ENCODE measurements at regions not wholly inside any gene's neighbourhood (a gene's known extent, or its start where the extent isn't known, plus 50 kb on each side); places are given as distances from the start of the nearest gene placed in this dataset.

DNA sequence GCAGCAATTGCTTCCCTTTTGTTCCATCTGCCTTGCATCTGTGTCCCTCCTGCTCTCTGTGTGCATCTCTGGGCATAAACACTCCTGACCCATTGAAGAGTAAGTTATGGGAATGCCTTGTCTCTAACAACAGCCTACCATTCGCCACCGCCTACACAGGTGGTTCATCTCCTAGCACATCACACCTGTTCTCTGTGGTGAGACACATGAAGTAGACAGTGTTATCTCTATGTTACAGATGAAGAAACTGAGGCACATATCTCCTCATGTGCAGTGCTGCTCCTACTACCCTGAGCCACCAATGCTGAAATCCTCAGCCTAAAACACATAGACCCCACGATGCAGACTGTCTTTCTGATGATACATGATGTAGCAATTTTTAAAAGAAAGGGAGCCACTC lies 77.6 kb downstream of the PITPNM2 start:
- Histone ChIP-seq H3F3A (ENCODE audit: low read length, unreplicated experiment) (no peaks in the 10 kb centered on the region), H2AFZ (ENCODE audit: low read length) (no peak overlapping the region), H3K27ac (ENCODE audit: low read length) (no peak overlapping the region), H3K4me2 (ENCODE audit: low read length) (no peak overlapping the region), H3K9ac (ENCODE audit: low read length) (no peak overlapping the region), H4K20me1 (ENCODE audit: low read length) (no peaks in the 10 kb centered on the region), H3K9me2 (replicated peaks; ENCODE audit: low read length) (no peaks in the 10 kb centered on the region), H3K36me3 (ENCODE audit: low read depth, low read length) (no peaks in the 10 kb centered on the region), H3K79me2 (ENCODE audit: low read length) (no peaks in the 10 kb centered on the region), H3K27me3 (ENCODE audit: low read length) (no peaks in the 10 kb centered on the region), H3K4me1 (ENCODE audit: insufficient read depth, low read length) (peaks cover 28% of the 10 kb centered on the region), H3K4me3 (ENCODE audit: low read length) (no peak overlapping the region), H3K9me3 (ENCODE audit: low read length) (no peaks in the 10 kb centered on the region)
- ATAC-seq (no peak), DNase-seq (no peak)
- ChIA-PET POLR2A (ENCODE audit: unreplicated experiment) (no interaction called here), CTCF (no interaction called here)
- no TSS peak for BruUV-seq (replicated peaks)
- TF ChIP-seq, protein P1, sequence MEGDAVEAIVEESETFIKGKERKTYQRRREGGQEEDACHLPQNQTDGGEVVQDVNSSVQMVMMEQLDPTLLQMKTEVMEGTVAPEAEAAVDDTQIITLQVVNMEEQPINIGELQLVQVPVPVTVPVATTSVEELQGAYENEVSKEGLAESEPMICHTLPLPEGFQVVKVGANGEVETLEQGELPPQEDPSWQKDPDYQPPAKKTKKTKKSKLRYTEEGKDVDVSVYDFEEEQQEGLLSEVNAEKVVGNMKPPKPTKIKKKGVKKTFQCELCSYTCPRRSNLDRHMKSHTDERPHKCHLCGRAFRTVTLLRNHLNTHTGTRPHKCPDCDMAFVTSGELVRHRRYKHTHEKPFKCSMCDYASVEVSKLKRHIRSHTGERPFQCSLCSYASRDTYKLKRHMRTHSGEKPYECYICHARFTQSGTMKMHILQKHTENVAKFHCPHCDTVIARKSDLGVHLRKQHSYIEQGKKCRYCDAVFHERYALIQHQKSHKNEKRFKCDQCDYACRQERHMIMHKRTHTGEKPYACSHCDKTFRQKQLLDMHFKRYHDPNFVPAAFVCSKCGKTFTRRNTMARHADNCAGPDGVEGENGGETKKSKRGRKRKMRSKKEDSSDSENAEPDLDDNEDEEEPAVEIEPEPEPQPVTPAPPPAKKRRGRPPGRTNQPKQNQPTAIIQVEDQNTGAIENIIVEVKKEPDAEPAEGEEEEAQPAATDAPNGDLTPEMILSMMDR (conservative IDR thresholded peaks at IDR 0.05; ENCODE audit: low read depth, low read length), result no peak
- TF ChIP-seq EZH2phosphoT487 (IDR thresholded peaks at IDR 0.05; ENCODE audit: borderline replicate concordance, low read length) (no peak), EZH2 (IDR thresholded peaks at IDR 0.05; ENCODE audit: low read length, unreplicated experiment) (no peak)
- intact Hi-C loops (cut with micrococcal nuclease), result no loop called here

DNA sequence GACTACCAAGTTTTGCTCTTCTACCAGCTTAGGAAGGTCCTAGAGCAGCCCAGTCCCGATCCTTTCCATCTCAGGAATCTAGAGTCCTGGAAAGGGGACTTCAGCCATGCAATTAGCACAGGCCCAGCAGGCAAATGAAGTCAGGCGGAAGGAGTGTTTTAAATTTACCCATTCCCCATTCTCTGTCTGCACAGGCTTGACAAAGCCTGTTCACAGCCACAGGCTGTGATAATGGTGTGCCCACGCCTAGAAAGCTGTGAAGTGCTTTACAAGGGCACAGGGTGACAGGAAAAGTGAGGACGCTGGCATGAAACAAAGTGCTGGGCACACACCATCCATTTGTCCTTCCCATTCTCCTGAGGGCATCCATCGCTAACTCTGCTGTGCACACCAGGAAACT lies 79.0 kb downstream of the PITPNM2 start:
- intact Hi-C loops (cut with micrococcal nuclease), result no loop called here

DNA sequence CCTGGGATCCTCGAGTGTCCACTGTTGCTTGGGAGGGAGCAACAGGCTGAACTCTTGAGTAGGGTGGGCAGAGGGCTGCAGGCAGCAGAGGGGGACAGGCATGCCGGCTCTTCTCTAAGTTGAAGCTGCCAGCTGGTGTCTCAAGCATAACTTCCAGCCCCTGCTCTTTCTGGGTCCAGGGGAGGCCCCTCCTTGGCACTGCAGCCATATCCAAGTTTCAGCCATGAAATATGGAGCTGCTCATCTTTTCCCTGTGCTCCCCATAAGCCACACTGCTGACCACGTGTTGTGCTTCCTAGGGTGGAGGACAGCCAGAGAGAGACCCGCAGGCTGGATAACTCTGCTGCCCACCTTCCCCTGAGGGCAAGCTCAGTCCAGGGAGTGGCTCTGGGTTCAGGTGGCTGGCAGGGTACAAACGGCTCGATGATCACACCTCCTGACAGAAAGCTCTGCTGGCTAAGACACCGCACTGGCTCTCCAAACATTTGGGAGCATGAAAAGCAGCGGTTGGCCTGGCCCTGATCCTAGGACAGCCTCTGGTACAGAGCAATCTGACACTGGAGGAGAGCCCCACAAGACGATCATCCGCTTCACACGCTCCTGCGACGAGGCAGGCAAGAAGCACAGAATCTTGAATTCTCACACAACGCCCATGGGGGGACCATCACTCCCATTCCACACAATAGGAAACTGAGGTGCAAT lies 79.6 kb downstream of the PITPNM2 start:
- H3K79me2 ChIP-seq (ENCODE audit: low read length), result no peaks in the 10 kb centered on the region
- BruUV-seq (replicated peaks), result no TSS peak
- H3K27me3 ChIP-seq (ENCODE audit: low read length), result no peaks in the 10 kb centered on the region
- H2AFZ ChIP-seq (ENCODE audit: low read length), result no peak overlapping the region
- no peaks in the 10 kb centered on the region for H3F3A ChIP-seq (ENCODE audit: low read length, unreplicated experiment)
- CTCF ChIA-PET, result no interaction called here
- peaks cover 21% of the 10 kb centered on the region for H3K4me1 ChIP-seq (ENCODE audit: insufficient read depth, low read length)
- TF ChIP-seq, protein P1 (conservative IDR thresholded peaks at IDR 0.05; ENCODE audit: low read depth, low read length), result no peak
- TF ChIP-seq EZH2phosphoT487 (IDR thresholded peaks at IDR 0.05; ENCODE audit: borderline replicate concordance, low read length) (no peak), EZH2 (IDR thresholded peaks at IDR 0.05; ENCODE audit: low read length, unreplicated experiment) (no peak)
- H3K9ac ChIP-seq (ENCODE audit: low read length), result no peak overlapping the region
- no peak overlapping the region for H3K4me3 ChIP-seq (ENCODE audit: low read length)
- H3K9me3 ChIP-seq (ENCODE audit: low read length), result no peaks in the 10 kb centered on the region
- no peaks in the 10 kb centered on the region for H3K36me3 ChIP-seq (ENCODE audit: low read depth, low read length)
- H4K20me1 ChIP-seq (ENCODE audit: low read length), result no peaks in the 10 kb centered on the region
- POLR2A ChIA-PET (ENCODE audit: unreplicated experiment), result no interaction called here
- no peak overlapping the region for H3K4me2 ChIP-seq (ENCODE audit: low read length)
- no peak for DNase-seq
- no peak overlapping the region for H3K27ac ChIP-seq (ENCODE audit: low read length)
- ATAC-seq, result no peak
- H3K9me2 ChIP-seq (replicated peaks; ENCODE audit: low read length), result no peaks in the 10 kb centered on the region
- intact Hi-C loops (cut with micrococcal nuclease), result no loop called here

More for the DNA sequence above, 79.0 kb downstream of the PITPNM2 start:
- H3K9me2 ChIP-seq (replicated peaks; ENCODE audit: low read length), result no peaks in the 10 kb centered on the region
- H3K36me3 ChIP-seq (ENCODE audit: low read depth, low read length), result no peaks in the 10 kb centered on the region
- H2AFZ ChIP-seq (ENCODE audit: low read length), result no peak overlapping the region
- peaks cover 27% of the 10 kb centered on the region for H3K4me1 ChIP-seq (ENCODE audit: insufficient read depth, low read length)
- H3K79me2 ChIP-seq (ENCODE audit: low read length), result no peaks in the 10 kb centered on the region
- H3F3A ChIP-seq (ENCODE audit: low read length, unreplicated experiment), result no peaks in the 10 kb centered on the region
- no peak overlapping the region for H3K27ac ChIP-seq (ENCODE audit: low read length)
- H3K9ac ChIP-seq (ENCODE audit: low read length), result no peak overlapping the region
- DNase-seq, result no peak
- no peaks in the 10 kb centered on the region for H4K20me1 ChIP-seq (ENCODE audit: low read length)
- H3K4me2 ChIP-seq (ENCODE audit: low read length), result no peak overlapping the region
- H3K9me3 ChIP-seq (ENCODE audit: low read length), result no peaks in the 10 kb centered on the region
- no peaks in the 10 kb centered on the region for H3K27me3 ChIP-seq (ENCODE audit: low read length)
- ATAC-seq, result no peak
- ChIA-PET POLR2A (ENCODE audit: unreplicated experiment) (no interaction called here), CTCF (no interaction called here)
- TF ChIP-seq EZH2phosphoT487 (IDR thresholded peaks at IDR 0.05; ENCODE audit: borderline replicate concordance, low read length) (no peak), EZH2 (IDR thresholded peaks at IDR 0.05; ENCODE audit: low read length, unreplicated experiment) (no peak)
- TF ChIP-seq, protein P1 (conservative IDR thresholded peaks at IDR 0.05; ENCODE audit: low read depth, low read length), result no peak
- no peak overlapping the region for H3K4me3 ChIP-seq (ENCODE audit: low read length)
- no TSS peak for BruUV-seq (replicated peaks)

All from PC-3 (cell line).